Liver (tissue), 8 donors: ENCODE measurements at regions not wholly inside any gene's neighbourhood (a gene's known extent, or its start where the extent isn't known, plus 50 kb on each side); places are given as distances from the start of the nearest gene placed in this dataset.

Source experiments
- DNase-seq: peaks from one replicate; pipeline ENCODE4 v3.0.0-alpha.2; 2017; ENCODE audit warnings: low spot score
- H3K27ac ChIP-seq, 2 donors: one replicate each; pipeline ENCODE4 v1.7.0; 2013; ENCODE audit warnings: inconsistent platforms in 2 of 2, low read length in 2 of 2, control low read depth in 1 of 2, low read depth in 1 of 2, mild to moderate bottlenecking in 1 of 2
- H3K27me3 ChIP-seq, 4 donors: one replicate each; pipeline versions ENCODE4 v1.6.1 to v1.7.0; 2013; ENCODE audit warnings: low read length in 3 of 4, inconsistent platforms in 1 of 4, mild to moderate bottlenecking in 1 of 4, moderate library complexity in 1 of 4; ENCODE audit not compliant: control insufficient read depth in 4 of 4, insufficient read depth in 4 of 4
- H3K36me3 ChIP-seq, 4 donors: one replicate each; pipeline versions ENCODE4 v1.6.1 to v1.7.0; 2013; ENCODE audit warnings: low read length in 3 of 4, mild to moderate bottlenecking in 3 of 4, low read depth in 1 of 4, moderate library complexity in 1 of 4; ENCODE audit not compliant: control insufficient read depth in 4 of 4, insufficient read depth in 3 of 4
- H3K4me1 ChIP-seq, 4 donors: one replicate each; pipeline versions ENCODE4 v1.6.1 to v1.7.0; 2013; ENCODE audit warnings: low read length in 3 of 4, mild to moderate bottlenecking in 3 of 4, moderate library complexity in 1 of 4; ENCODE audit not compliant: control insufficient read depth in 4 of 4, insufficient read depth in 4 of 4
- H3K4me3 ChIP-seq, 3 donors: one replicate each; pipeline versions ENCODE4 v1.6.1 to v1.7.0; 2013; ENCODE audit warnings: low read length in 3 of 3, control low read depth in 1 of 3, low read depth in 1 of 3, mild to moderate bottlenecking in 1 of 3
- H3K9ac ChIP-seq, 2 donors: one replicate each; pipeline ENCODE4 v1.7.0; 2013; ENCODE audit warnings: low read length in 2 of 2, mild to moderate bottlenecking in 2 of 2, moderate library complexity in 2 of 2, control low read depth in 1 of 2, low read depth in 1 of 2
- H3K9me3 ChIP-seq, 4 donors: one replicate each; pipeline versions ENCODE4 v1.6.1 to v1.7.0; 2013; ENCODE audit warnings: low read length in 3 of 4; ENCODE audit not compliant: control insufficient read depth in 4 of 4
- EGR1 ChIP-seq, 2 donors: IDR thresholded peaks; 2 replicates each; pipeline ENCODE4 v1.6.1; 2016 to 2018; ENCODE audit warnings: antibody characterized with exemption in 2 of 2, low read depth in 2 of 2
- FOXA1 ChIP-seq: IDR thresholded peaks from 2 replicates; pipeline ENCODE4 v1.6.1; 2016; ENCODE audit warnings: antibody characterized with exemption
- FOXA2 ChIP-seq: IDR thresholded peaks from 2 replicates; pipeline ENCODE4 v1.6.1; 2016; ENCODE audit warnings: antibody characterized with exemption
- GABPA ChIP-seq, 2 donors: IDR thresholded peaks in 1 of 2; conservative IDR thresholded peaks in 1 of 2; 2 replicates each; pipeline ENCODE4 v1.6.1; 2016; ENCODE audit warnings: antibody characterized with exemption in 2 of 2, mild to moderate bottlenecking in 1 of 2, moderate library complexity in 1 of 2
- HNF4A ChIP-seq, 2 donors: conservative IDR thresholded peaks; 2 replicates each; pipeline ENCODE4 v1.6.1; 2016; ENCODE audit warnings: antibody characterized with exemption in 2 of 2, mild to moderate bottlenecking in 2 of 2
- HNF4G ChIP-seq: IDR thresholded peaks from 2 replicates; pipeline ENCODE4 v1.6.1; 2016; ENCODE audit warnings: antibody characterized with exemption
- JUND ChIP-seq, 2 donors: IDR thresholded peaks; 2 replicates each; pipeline ENCODE4 v1.6.1; 2016; ENCODE audit warnings: antibody characterized with exemption in 2 of 2
- MAX ChIP-seq: IDR thresholded peaks from 2 replicates; pipeline ENCODE4 v1.6.1; 2016; ENCODE audit warnings: antibody characterized with exemption
- NR2F2 ChIP-seq: IDR thresholded peaks from 2 replicates; pipeline ENCODE4 v1.6.1; 2016; ENCODE audit warnings: antibody characterized with exemption
- RAD21 ChIP-seq, 2 donors: IDR thresholded peaks; 2 replicates each; pipeline ENCODE4 v1.6.1; 2016; ENCODE audit warnings: antibody characterized with exemption in 2 of 2, mild to moderate bottlenecking in 2 of 2
- RXRA ChIP-seq, 2 donors: IDR thresholded peaks; 2 replicates each; pipeline ENCODE4 v1.6.1; 2017 to 2018; ENCODE audit warnings: antibody characterized with exemption in 2 of 2, mild to moderate bottlenecking in 1 of 2
- SP1 ChIP-seq: IDR thresholded peaks from 2 replicates; pipeline ENCODE4 v1.6.1; 2018; ENCODE audit warnings: antibody characterized with exemption, mild to moderate bottlenecking
- TAF1 ChIP-seq: conservative IDR thresholded peaks from 2 replicates; pipeline ENCODE4 v1.6.1; 2016; ENCODE audit warnings: antibody characterized with exemption, mild to moderate bottlenecking
- YY1 ChIP-seq: IDR thresholded peaks from 2 replicates; pipeline ENCODE4 v1.6.1; 2016; ENCODE audit warnings: antibody characterized with exemption, mild to moderate bottlenecking
- WGBS: extraction: QIAGEN DNeasy Blood & Tissue Kit; methylation state at CpG from one replicate; pipeline ENCODE4 v1.1.7; 2013; 5-methylcytosine and 5-hydroxymethylcytosine counted together
- TF ChIP-seq, protein P1 (sequence below): fragments of 150-350 bp; IDR thresholded peaks from 2 replicates; pipeline ENCODE4 v1.5.1; 2017; ENCODE audit warnings: improper control_type of control experiment, low read depth, low read length; ENCODE audit not compliant: missing input control
- TF ChIP-seq, protein P2 (sequence below): IDR thresholded peaks from 2 replicates; pipeline ENCODE4 v1.6.1; 2016; ENCODE audit warnings: antibody characterized with exemption, mild to moderate bottlenecking
- TF ChIP-seq, protein P3 (sequence below): IDR thresholded peaks from 2 replicates; pipeline ENCODE4 v1.6.1; 2016; ENCODE audit warnings: antibody characterized with exemption
- TF ChIP-seq, protein P4 (sequence below): IDR thresholded peaks from 2 replicates; pipeline ENCODE4 v1.6.1; 2016; ENCODE audit warnings: antibody characterized with exemption
- donor health status: healthy.
- donor health status: healthy.
- donor health status: healthy.
- donor health status: healthy.
- donor health status: healthy.

DNA sequence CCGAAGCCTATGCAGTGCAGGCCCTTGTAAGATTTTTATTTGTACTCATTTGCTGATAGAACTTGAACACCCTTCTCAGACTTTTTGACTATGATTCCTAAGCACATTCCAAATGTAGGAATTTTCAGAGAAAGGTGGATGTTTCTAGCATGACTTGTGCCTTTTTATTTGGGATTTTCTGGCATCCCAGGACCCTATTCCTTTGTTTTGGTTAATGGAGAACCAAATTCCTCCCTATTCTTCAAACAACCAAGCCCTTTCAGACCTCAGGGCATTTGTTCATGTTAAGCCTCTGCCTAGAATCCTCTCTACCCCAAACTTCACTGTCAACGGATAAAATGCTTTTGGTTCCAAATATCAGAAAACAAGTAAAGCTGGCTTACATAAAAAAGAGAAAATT lies 371.1 kb downstream of the DDX10 start:
- WGBS: 70% methylated on average over 2 of the region's 2 CpGs
- DNase-seq: no peak
- TF ChIP-seq SP1 (no peak), FOXA1 (no peak), NR2F2 (no peak), EGR1 (IDR thresholded peaks at IDR 0.05; ENCODE audit: low read depth in 2 of 2) (no peak), FOXA2 (no peak), YY1 (no peak), GABPA (IDR thresholded peaks at IDR 0.05 in 1 of 2, conservative IDR thresholded peaks at IDR 0.05 in 1 of 2) (no peak), TAF1 (no peak), RAD21 (IDR thresholded peaks at IDR 0.05) (no peak), HNF4A (conservative IDR thresholded peaks at IDR 0.05) (no peak), HNF4G (no peak), JUND (IDR thresholded peaks at IDR 0.05) (no peak), MAX (no peak), RXRA (IDR thresholded peaks at IDR 0.05) (no peak)
- TF ChIP-seq, protein P1, sequence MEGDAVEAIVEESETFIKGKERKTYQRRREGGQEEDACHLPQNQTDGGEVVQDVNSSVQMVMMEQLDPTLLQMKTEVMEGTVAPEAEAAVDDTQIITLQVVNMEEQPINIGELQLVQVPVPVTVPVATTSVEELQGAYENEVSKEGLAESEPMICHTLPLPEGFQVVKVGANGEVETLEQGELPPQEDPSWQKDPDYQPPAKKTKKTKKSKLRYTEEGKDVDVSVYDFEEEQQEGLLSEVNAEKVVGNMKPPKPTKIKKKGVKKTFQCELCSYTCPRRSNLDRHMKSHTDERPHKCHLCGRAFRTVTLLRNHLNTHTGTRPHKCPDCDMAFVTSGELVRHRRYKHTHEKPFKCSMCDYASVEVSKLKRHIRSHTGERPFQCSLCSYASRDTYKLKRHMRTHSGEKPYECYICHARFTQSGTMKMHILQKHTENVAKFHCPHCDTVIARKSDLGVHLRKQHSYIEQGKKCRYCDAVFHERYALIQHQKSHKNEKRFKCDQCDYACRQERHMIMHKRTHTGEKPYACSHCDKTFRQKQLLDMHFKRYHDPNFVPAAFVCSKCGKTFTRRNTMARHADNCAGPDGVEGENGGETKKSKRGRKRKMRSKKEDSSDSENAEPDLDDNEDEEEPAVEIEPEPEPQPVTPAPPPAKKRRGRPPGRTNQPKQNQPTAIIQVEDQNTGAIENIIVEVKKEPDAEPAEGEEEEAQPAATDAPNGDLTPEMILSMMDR: no peak
- TF ChIP-seq, protein P2, sequence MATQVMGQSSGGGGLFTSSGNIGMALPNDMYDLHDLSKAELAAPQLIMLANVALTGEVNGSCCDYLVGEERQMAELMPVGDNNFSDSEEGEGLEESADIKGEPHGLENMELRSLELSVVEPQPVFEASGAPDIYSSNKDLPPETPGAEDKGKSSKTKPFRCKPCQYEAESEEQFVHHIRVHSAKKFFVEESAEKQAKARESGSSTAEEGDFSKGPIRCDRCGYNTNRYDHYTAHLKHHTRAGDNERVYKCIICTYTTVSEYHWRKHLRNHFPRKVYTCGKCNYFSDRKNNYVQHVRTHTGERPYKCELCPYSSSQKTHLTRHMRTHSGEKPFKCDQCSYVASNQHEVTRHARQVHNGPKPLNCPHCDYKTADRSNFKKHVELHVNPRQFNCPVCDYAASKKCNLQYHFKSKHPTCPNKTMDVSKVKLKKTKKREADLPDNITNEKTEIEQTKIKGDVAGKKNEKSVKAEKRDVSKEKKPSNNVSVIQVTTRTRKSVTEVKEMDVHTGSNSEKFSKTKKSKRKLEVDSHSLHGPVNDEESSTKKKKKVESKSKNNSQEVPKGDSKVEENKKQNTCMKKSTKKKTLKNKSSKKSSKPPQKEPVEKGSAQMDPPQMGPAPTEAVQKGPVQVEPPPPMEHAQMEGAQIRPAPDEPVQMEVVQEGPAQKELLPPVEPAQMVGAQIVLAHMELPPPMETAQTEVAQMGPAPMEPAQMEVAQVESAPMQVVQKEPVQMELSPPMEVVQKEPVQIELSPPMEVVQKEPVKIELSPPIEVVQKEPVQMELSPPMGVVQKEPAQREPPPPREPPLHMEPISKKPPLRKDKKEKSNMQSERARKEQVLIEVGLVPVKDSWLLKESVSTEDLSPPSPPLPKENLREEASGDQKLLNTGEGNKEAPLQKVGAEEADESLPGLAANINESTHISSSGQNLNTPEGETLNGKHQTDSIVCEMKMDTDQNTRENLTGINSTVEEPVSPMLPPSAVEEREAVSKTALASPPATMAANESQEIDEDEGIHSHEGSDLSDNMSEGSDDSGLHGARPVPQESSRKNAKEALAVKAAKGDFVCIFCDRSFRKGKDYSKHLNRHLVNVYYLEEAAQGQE: no peak
- TF ChIP-seq, protein P3, sequence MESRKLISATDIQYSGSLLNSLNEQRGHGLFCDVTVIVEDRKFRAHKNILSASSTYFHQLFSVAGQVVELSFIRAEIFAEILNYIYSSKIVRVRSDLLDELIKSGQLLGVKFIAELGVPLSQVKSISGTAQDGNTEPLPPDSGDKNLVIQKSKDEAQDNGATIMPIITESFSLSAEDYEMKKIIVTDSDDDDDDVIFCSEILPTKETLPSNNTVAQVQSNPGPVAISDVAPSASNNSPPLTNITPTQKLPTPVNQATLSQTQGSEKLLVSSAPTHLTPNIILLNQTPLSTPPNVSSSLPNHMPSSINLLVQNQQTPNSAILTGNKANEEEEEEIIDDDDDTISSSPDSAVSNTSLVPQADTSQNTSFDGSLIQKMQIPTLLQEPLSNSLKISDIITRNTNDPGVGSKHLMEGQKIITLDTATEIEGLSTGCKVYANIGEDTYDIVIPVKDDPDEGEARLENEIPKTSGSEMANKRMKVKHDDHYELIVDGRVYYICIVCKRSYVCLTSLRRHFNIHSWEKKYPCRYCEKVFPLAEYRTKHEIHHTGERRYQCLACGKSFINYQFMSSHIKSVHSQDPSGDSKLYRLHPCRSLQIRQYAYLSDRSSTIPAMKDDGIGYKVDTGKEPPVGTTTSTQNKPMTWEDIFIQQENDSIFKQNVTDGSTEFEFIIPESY: no peak
- TF ChIP-seq, protein P4, sequence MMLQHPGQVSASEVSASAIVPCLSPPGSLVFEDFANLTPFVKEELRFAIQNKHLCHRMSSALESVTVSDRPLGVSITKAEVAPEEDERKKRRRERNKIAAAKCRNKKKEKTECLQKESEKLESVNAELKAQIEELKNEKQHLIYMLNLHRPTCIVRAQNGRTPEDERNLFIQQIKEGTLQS: no peak
- H3K4me3 ChIP-seq: no peak overlapping the region
- no peaks in the 10 kb centered on the region for H3K9me3 ChIP-seq
- H3K36me3 ChIP-seq: no peaks in the 10 kb centered on the region
- no peaks in the 10 kb centered on the region for H3K4me1 ChIP-seq
- no peak overlapping the region for H3K27ac ChIP-seq
- no peaks in the 10 kb centered on the region for H3K27me3 ChIP-seq
- no peak overlapping the region for H3K9ac ChIP-seq
